GM12892 (cell line): ENCODE measurements at regions not wholly inside any gene's neighbourhood (a gene's known extent, or its start where the extent isn't known, plus 50 kb on each side); places are given as distances from the start of the nearest gene placed in this dataset.

ENCODE experiments used
- POLR2A ChIP-seq: IDR thresholded peaks from 2 replicates; pipeline ENCODE4 v1.6.1; 2011; ENCODE audit warnings: low read depth, low read length, control low read depth
- POLR2AphosphoS5 ChIP-seq: IDR thresholded peaks from 2 replicates; pipeline ENCODE4 v1.6.1; 2011; ENCODE audit warnings: low read depth, low read length, control low read depth
- TAF1 ChIP-seq: IDR thresholded peaks from 2 replicates; pipeline ENCODE4 v1.6.1; 2011; ENCODE audit warnings: low read depth, mild to moderate bottlenecking, control low read depth, low read length, borderline replicate concordance

DNA sequence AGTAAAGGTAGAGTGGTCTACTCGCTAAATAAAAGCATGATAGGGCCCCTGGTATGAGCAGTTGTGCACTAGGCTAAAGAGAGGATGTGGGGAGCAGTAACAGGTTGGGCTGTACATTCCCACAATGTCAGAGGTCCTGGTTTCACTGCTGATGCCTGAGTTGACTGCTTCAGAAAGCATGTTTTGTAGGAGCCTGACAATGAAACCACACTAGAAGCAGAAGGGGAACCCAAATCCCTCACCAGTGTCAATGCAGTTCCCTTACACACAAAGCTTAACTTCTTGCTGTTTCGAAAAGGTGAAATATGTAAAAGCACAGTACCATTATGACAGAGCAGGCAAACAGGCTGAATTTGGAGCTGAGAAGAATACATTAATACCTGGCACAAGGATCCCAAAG lies 291.7 kb upstream of the KYNU start:
- no peak for TF ChIP-seq POLR2AphosphoS5
- no peak for TF ChIP-seq POLR2A
- TF ChIP-seq TAF1, result no peak
